Stimulated activated CD8-positive, alpha-beta memory T cell treated with anti-CD3 and anti-CD28 coated beads, Interleukin-2, amount 100 ng/mL, for 48 hours (primary cell): ENCODE measurements at regions not wholly inside any gene's neighbourhood (a gene's known extent, or its start where the extent isn't known, plus 50 kb on each side); places are given as distances from the start of the nearest gene placed in this dataset.
"Not testable (repeated sequence)": the region's sequence is repeated elsewhere in the genome, so short reads cannot be mapped to it uniquely, and the experiment has no call there.

Experiments
- DNase-seq, 2 donors: peaks; one replicate each; pipeline ENCODE4 v3.0.0-alpha.2; 2020; ENCODE audit warnings: low read depth in 2 of 2

DNA sequence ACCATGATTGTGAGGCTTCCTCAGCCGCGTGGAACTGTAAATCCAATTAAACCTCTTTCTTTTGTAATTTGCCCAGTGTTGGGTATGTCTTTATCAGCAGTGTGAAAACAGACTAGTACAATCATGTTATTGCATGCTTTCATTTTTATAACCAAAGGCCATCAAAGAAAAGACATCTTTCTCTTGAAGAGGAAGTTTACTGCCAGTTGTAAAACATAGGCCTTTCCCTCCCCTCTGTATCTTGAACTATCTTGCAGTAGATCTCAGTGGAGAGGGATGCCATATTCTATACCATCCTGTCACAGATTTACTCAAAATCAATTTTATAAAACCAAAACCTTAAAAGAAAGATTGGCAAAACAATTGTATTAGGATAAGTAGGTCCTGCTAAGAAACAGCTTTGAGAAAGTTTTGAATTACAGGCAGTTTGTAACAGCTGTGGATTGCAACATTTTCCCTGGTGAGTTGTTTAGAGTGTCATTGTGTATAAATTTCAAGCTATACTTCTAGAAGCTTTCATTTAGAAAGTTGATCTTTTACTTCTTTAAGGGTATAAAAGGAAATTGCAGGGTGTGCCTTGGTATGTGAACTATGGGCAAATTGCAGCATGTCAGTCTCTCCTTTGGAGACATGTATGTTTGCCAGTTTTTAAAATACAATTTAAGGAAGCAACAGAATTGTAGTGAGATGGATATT lies 128.0 kb downstream of the ATP23 start:
- no peak for DNase-seq

DNA sequence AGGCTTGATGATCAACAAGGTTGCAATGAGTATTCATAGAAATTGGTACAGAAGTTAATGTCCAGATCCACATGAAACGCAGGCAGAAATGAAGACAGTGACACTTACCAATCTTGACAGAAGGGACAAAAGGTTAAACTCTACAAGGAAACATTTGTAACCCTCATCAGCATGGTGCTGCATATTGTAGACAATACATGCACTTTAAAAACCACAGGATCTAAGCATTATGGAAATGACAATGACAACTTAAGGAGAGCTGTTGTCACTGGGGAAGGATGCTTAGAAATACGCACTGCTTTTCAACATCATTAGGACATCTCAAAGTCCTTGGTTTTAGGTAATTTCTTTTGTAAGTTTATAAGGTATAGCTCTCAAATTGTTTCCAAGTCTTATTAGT lies 130.6 kb downstream of the ATP23 start:
- DNase-seq: no peak

DNA sequence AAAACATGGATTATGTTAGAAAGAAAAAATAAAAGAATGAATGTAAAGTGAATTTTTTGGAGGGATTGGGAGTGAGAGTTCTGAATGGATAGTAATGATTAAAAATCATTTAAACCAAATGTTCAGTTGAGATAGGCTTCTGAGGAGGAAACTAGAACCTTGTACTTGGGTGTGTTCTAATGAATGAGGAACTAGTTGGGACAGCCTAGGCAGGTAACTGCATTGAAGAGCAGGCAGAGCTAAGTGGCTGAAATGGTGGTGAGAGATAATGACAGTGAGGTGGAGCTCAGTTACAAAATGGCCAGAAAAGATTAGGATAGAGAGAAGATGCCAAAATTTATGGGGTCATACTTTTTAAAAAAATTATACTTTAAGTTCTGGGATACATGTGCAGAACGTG lies 132.9 kb downstream of the ATP23 start:
- no peak for DNase-seq

DNA sequence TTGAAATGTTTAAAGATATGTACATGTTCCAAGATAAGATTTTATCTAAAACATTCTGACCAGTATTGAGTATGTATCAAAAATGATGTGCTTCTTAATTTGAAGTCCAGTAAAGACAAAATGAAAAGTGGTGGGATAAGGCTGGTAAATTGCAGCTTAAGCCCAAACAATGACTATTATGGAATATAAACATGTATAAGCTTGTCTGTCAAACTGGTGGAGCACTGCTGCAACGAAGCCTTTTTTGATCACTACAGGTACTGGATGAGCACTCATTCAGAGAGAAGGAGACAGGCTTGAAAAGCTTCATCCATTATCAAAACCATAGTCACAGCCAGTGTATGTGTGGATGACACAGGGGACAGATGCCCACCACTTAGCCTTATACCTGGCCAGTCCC lies 138.4 kb downstream of the ATP23 start:
- no peak for DNase-seq

DNA sequence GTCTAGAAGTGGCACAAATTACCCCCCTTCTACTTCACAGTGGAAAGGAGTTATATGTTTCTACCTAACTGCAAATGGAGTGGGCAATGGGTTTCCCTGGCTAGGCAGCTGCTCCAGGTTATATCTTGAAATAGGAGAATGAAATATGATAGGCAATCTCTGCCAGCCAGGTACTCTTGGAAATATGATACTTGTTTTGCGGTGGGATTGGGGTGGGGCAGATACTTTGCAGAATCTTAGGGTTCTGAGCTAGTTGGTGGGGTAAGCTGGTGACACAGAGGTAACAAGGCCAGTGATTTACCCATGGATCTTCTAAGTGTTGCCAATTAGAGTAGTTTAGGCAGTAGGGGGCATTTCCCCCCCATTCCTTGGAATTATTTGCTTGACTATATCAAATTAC lies 140.1 kb downstream of the ATP23 start:
- no peak for DNase-seq

DNA sequence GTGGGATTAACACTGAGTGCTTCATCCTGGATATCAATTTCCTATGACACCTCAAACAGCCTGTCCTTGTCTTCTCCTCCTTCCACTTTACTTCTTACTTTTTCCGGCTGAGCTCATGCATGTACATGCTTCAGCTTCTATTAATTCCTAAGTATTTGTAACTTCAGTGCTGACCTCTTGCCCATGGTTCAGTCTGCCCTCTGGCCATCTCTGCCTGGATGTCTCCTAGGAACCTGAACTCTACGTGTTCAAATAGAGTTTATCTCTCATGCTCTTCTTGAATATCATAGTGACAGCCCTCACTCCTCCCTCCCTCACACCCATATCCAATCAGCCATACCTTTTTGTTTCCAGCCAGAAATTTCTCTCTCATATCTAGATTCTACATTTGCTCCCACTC lies 141.6 kb downstream of the ATP23 start:
- DNase-seq: no peak

DNA sequence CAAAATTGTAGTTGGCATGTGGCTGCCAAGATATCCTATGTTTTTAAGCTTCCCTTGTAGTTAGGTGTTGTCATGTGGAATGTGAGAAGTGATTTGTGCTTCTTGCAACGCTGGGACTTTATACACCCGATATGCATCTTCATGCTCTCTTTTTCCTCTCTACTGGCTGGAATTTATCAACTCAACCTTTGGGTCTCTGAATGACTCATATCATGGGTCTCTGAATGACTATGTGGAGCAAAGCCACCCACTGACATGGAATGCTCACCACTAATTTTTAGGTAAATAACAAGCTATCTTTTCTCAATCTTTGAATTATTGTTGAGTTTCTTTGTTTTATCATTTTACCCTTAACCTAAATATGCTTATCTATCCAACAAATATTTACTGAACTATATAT lies 144.6 kb downstream of the ATP23 start:
- DNase-seq: no peak

DNA sequence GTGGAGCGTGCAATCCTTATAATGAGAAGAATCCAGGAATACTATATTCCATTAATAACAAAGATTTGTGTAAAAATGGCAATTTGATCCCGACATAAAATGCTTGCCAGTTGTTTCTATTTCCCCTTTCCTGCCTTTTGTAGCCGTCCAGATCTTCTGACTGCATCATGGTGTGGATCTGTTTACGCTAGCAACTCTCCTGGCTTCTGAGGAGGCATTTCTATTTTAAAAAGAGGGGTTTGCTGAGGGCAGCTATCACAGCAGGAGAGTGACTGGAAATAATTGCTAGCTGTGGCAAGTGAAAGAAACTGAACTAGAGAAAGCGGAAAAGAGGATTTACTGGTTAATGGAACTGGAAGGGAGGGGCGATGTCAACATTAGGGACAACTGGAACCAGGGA lies 145.6 kb downstream of the ATP23 start:
- DNase-seq: no peak

DNA sequence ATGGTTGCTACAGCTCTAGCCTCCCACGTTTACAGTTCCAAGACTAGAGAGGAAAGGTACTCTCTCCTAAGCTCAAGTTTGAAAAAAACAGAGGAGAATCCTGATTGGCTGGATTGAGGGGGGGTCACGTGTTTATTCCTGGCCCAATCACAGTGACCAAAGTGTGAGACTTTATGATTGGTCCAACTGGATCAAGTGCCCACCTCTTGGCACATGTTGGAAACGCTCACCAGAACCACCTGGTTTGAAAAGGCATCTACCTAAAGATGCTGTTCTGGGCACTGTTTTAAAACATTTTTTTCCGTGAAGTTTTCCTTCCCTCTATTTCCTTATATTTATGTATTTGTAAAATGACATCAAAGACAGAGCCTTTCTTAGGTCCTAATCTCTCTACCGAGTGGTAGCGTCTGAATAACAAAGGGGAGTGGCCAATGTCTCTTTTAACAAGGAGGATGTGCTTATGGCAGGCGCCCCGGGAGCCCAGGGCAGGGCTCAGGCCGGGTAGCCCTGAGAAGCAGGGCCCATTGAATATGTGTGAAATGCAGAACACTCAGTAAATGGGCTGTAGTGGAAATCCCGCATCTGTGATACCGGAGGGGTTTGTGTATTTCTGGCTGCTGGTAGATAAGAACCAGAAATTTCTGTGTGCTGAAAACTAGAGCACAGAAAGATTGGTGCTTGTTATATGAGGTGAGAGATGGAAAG lies 146.2 kb downstream of the ATP23 start:
- no peak for DNase-seq

DNA sequence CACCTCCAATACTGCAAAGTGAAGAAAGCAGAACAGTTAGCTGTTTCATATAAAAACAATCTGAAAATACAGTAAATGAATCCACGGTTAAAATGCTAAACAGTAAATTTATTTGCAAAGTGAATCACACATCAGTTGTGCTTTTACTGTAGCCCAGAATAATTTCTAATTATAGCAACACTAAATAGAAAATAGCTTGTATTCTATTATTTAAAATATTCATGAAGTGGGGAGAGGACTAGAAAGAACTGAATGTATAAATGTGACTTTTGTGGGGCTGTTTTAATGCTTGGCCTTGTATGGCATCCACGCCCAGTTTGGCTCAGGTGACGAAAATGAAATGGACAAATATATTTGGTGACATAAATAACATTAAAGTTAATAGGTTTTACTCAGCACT lies 148.2 kb downstream of the ATP23 start:
- DNase-seq: no peak

DNA sequence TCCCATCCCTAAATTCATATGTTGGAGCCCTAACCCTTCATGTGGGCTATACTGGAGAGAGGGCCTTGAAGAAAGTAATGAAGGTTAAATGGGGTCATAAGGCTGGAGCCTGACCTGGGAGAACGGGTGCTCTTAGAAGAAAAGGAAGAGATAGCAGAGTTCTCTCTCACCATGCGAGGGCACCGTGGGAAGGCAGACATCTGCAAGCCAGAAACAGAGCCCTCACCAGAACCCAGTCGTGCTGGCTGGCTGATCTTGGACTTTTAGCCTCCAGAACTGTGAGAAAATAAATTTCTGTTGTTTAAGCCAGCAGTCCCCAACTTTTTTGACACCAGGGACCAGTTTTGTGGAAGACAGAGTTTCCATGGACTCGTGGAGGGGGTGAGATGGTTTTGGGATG lies 149.3 kb downstream of the ATP23 start:
- no peak for DNase-seq

DNA sequence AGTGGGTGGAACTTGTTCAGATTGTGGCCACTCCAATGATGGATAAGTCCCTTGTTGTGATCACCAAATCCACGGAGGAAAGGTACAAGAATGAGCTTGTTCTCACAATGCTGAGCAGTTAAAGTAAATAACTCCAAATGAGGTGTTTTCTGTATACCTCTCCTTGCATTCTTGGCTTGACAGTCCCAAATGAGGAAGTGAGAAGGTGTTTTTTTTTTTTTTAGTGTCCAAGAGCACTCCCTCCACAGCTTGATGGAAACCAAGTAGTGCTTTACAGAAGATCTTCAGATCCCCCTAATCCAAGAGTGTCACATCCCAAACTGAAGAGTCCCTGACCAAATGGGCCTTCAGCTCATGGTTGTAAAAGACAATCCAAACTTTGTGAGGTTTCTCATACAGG lies 153.6 kb downstream of the ATP23 start:
- DNase-seq: no peak

DNA sequence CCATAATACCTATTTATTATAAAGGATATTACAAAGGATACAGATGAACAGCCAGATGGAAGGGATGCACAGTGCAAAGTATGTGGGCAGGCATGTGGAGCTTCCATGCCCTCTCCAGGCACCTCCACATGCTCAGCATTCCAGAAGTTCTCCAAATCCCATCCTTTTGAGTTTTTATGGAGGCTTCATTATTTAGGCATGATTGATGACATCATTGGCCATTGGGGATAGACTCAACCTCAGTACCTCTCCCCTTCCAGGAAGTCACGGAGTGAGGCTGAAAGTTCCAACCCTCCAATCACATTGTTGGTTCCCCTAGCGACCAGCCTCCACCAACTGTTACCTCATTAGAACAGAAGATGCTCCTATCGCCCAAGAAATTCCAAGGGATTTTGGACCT lies 156.4 kb downstream of the ATP23 start:
- no peak for DNase-seq

DNA sequence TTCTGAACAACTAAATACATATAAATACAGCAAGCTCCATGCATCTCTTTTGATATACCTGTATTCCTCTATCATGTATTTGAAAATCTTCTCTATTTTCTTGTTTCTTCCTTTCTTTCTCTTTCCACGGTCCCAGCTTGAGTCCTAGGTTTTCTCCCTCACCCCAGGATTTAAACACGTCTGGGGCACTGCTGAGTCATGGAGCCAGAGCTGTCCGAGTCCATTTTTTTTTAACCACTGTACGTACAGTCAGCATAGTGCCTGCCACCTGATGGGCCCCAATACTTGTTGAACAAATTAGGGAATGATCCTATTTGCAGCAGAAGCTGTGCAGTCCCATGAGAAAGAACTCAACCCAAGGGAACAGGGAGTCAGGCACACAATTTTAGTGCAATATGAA lies 158.1 kb downstream of the ATP23 start:
- no peak for DNase-seq

DNA sequence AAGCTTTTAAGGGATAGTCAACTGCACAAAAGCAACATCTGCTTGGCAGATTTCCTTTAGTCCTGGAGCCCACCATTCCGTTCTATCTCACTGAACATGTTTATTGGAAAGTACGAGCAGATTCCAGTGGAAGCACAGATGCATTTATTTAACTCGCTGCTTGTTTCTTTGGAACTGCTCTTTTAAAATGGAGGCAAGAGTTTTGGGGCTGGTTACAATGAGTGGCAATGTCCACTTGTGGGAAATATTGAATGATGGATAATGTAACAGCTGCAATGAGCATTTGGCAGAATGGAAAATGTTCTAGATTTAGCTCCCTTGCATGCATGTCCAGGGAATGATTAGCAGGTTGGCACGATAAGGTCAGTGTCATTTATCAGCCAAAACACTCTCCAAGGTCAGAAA lies 163.0 kb downstream of the ATP23 start:
- no peak for DNase-seq

DNA sequence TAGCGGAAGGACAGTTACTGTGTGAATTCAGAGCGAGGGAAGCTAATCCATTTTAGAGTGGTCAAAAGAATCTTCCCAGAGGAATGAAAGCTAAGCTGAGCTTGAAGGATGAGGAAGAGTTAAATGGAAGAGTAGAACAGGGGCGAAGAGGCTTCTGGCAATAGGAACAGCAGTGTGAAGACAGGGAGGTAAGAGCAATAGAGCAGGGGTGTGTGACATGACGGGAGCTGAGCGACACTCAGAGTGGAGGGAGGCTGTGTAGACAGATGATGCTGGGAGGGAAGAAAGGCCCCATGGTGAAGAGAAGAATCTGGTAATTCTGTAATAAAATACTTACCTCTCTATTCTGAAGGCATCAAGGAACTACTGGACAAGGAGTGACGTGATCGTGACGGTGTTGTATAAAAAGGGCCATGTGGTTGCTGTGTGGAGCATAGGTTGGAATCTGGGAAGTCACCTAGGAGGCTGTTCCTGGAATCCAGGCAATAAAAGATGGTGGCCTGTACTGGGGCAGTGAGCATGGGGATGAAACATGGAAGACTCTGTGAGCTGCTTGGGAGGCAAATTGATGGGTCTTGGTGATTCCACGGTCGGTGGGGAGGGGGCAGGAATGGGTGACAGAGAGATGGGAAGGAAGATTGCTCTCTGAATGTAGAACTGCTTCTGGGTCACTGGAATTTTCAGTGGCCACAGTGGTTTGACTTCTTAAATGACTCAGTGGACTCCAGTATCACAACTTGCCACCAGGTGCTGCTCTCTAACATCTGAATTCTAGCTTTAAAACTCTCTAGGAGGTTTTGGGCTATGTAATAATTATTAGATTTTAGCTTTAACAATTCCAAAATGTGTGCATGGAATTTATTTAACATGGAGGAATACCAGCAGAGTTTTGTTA lies 164.1 kb downstream of the ATP23 start:
- no peak for DNase-seq

DNA sequence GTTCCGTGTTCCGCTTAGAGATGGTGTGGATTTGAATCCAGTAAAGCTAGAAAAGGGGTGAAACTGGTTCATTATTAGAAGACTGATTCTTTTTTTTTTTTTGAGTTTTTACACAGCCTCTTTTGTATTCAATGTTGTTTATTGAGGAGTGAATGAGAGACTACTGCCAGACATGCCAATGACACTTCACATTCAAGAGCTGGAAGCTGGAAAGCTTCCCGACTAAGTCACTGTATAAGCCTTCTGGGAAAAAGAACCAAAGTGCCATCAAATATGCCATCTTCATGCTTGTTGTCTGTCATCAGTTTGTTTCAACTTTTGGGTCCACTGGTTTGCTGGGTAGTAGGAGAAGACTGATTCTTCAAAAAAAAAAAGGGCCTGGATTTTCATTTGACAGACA lies 164.8 kb downstream of the ATP23 start:
- no peak for DNase-seq

DNA sequence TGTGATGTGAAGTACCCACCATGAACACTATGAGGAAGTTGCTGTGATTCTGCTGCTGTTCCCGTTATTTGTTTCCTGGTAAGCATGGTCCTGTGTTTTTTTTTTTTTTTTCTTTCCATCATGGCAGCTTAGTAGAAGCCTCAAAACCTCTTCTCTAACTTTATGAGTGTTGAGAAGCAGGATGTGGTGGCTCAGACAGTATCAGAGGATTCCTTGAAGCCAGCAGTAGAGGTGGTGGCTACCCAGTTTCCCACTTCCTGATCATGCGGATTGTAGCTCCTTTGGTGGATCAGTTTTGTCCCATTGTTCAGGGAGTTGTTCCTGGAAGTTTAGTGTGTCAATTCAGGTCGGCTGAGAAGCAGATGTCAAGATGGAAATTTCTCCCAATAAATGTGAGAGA lies 175.8 kb downstream of the ATP23 start:
- no peak for DNase-seq

DNA sequence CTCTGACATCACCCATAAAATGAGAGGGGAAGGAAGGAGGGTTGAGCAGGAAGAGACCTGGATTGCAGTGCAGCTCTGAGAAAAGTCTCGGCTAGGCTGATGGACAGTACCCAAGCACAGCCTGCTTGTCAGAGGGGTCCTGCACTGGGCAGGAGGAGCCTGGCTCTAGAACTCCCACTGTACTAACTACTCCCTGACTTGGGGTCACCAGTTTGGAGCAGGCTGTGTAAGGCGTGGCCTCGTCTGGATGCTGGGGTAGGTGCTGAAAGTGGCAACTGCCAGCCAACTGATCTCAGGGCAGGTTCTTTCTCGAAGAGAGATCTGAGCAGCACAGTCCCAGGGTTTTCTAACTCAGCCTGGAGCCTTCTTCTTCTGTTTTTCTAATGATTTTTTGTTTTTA lies 176.3 kb downstream of the ATP23 start:
- DNase-seq: no peak

DNA sequence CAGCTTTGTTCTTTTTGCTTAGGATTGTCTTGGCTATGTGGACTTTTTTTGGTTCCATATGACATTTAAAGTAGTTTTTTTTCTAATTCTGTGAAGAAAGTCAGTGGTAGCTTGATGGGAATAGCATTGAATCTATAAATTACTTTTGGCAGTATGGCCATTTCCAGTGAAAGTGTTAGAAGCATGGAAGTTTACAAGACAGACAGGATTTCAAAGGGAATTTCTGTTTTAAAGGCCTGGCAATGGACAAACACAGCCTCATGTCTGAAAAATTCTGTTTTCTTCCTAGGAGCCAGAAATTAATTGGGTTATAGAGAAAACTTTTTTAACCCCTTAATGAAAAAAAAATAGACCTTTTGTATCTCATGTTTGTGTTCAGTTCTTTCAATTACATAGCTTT lies 184.4 kb downstream of the ATP23 start:
- not testable (repeated sequence) for DNase-seq

DNA sequence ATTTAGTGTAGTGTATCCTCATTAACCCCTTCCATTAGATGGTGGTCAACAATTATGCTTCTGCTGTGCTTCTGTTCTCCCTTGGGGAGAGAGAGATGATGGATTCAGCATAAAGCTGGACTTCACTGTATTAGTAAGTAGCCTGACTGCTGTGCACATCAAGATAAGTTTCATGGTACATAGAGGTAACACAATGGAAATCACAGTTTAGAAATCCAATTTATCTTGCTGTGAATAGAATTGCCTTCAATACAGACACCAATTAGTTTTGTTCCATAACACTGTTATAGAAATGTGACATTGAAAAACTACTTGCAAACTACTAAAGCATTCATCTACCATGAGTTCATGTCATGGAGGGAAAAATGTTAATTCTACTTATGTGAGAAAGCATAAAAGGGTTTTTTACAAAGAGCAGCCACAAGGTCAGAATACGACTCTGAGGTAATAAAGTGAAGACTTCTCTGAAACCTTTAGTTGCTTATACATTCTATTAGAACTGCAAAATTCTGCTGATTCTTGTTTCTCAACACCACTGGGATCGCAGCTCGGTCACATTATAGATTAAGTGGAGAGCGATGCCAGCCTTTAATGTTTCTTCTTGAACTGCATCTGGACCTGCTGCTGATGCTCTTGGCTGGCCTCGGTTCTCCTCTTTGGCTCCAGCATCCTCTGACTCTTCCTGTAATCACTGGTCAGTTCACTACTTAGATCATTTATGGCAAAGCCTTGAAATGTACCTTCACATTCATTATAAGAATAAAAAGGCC lies 190.8 kb downstream of the ATP23 start:
- no peak for DNase-seq

DNA sequence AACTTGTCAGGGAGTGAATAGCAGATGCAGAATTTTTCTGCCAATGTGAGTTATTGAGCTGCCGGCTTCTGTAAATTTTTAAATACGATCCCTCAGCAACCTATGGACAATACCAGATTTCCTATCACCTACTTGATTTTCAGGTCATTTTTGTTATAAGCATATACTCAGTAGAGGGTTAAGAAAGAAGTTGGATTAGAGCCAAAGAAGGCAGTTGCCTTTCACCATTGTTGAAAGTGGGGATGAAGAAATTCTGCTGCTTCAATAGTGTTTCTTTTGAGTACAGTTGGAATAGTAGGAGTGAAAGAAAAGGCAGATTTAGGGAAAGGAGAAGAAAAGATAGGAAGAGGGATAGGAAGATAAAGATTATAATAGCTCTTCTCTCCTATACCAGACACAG lies 197.1 kb downstream of the ATP23 start:
- DNase-seq: no peak
